ENCODE measurements at regions not wholly inside any gene's neighbourhood (a gene's known extent, or its start where the extent isn't known, plus 50 kb on each side); places are given as distances from the start of the nearest gene placed in this dataset.

- Histone ChIP-seq H3K27ac (ENCODE audit: low read length) (no peak overlapping the region), H3K4me1 (ENCODE audit: low read length) (peaks cover 9% of the 10 kb centered on the region; the same call in 1 of the 2 replicates), H3K79me2 (ENCODE audit: low read length) (no peaks in the 10 kb centered on the region), H3K4me2 (ENCODE audit: low read length) (peak overlapping the region; percentile 12), H4K20me1 (ENCODE audit: insufficient read depth, low read length) (no peaks in the 10 kb centered on the region), H3K27me3 (ENCODE audit: low read depth, low read length) (peaks cover 14% of the 10 kb centered on the region; the same call in 1 of the 2 replicates), H3K36me3 (replicated peaks; ENCODE audit: low read depth, low read length) (no peaks in the 10 kb centered on the region), H2AFZ (ENCODE audit: low read depth, low read length) (no peak overlapping the region), H3K9me3 (ENCODE audit: insufficient read depth, low read length) (no peaks in the 10 kb centered on the region), H3K9ac (ENCODE audit: low read length) (no peak overlapping the region), H3K4me3 (ENCODE audit: low read length) (no peak overlapping the region)
- TF ChIP-seq CTCF (IDR thresholded peaks at IDR 0.05; ENCODE audit: low read depth, low read length) (peak; percentile 83), EZH2phosphoT487 (IDR thresholded peaks at IDR 0.05; ENCODE audit: low read depth) (no peak)
These were observed 63.5 kb upstream of the SSX2IP start for GRCh38 chr1:84753516-84754385.

GRCh38 chr1:84750110-84750730 lies 60.0 kb upstream of the SSX2IP start:
- peaks cover 19% of the 10 kb centered on the region; the same call in 1 of the 2 replicates for H3K27me3 ChIP-seq (ENCODE audit: low read depth, low read length)
- H3K79me2 ChIP-seq (ENCODE audit: low read length): no peaks in the 10 kb centered on the region
- H3K27ac ChIP-seq (ENCODE audit: low read length): no peak overlapping the region
- H3K4me1 ChIP-seq (ENCODE audit: low read length): peaks cover 9% of the 10 kb centered on the region; the same call in 1 of the 2 replicates
- no peaks in the 10 kb centered on the region for H4K20me1 ChIP-seq (ENCODE audit: insufficient read depth, low read length)
- no peak overlapping the region for H3K4me2 ChIP-seq (ENCODE audit: low read length)
- H3K36me3 ChIP-seq (replicated peaks; ENCODE audit: low read depth, low read length): no peaks in the 10 kb centered on the region
- no peak overlapping the region for H2AFZ ChIP-seq (ENCODE audit: low read depth, low read length)
- no peak overlapping the region for H3K4me3 ChIP-seq (ENCODE audit: low read length)
- H3K9me3 ChIP-seq (ENCODE audit: insufficient read depth, low read length): no peaks in the 10 kb centered on the region
- TF ChIP-seq EZH2phosphoT487 (IDR thresholded peaks at IDR 0.05; ENCODE audit: low read depth) (no peak), CTCF (IDR thresholded peaks at IDR 0.05; ENCODE audit: low read depth, low read length) (no peak)
- H3K9ac ChIP-seq (ENCODE audit: low read length): no peak overlapping the region

- Histone ChIP-seq H3K27me3 (ENCODE audit: low read depth, low read length) (peaks cover 19% of the 10 kb centered on the region; the same call in 1 of the 2 replicates), H3K27ac (ENCODE audit: low read length) (no peak overlapping the region), H2AFZ (ENCODE audit: low read depth, low read length) (no peak overlapping the region), H3K9ac (ENCODE audit: low read length) (no peak overlapping the region), H3K4me2 (ENCODE audit: low read length) (peak overlapping the region; percentile 11; the same call in 1 of the 2 replicates), H3K79me2 (ENCODE audit: low read length) (no peaks in the 10 kb centered on the region), H3K4me3 (ENCODE audit: low read length) (no peak overlapping the region), H3K4me1 (ENCODE audit: low read length) (peaks cover 9% of the 10 kb centered on the region; the same call in 1 of the 2 replicates), H3K36me3 (replicated peaks; ENCODE audit: low read depth, low read length) (no peaks in the 10 kb centered on the region), H3K9me3 (ENCODE audit: insufficient read depth, low read length) (no peaks in the 10 kb centered on the region), H4K20me1 (ENCODE audit: insufficient read depth, low read length) (no peaks in the 10 kb centered on the region)
- TF ChIP-seq CTCF (IDR thresholded peaks at IDR 0.05; ENCODE audit: low read depth, low read length) (no peak), EZH2phosphoT487 (IDR thresholded peaks at IDR 0.05; ENCODE audit: low read depth) (no peak)
These were observed 59.2 kb upstream of the SSX2IP start for GRCh38 chr1:84749427-84749826.

GRCh38 chr1:84748364-84748763 lies 58.1 kb upstream of the SSX2IP start:
- Histone ChIP-seq H4K20me1 (ENCODE audit: insufficient read depth, low read length) (no peaks in the 10 kb centered on the region), H3K9ac (ENCODE audit: low read length) (no peak overlapping the region), H3K36me3 (replicated peaks; ENCODE audit: low read depth, low read length) (no peaks in the 10 kb centered on the region), H3K27ac (ENCODE audit: low read length) (no peak overlapping the region), H2AFZ (ENCODE audit: low read depth, low read length) (no peak overlapping the region), H3K4me1 (ENCODE audit: low read length) (peaks cover 8% of the 10 kb centered on the region; the same call in 1 of the 2 replicates), H3K79me2 (ENCODE audit: low read length) (no peaks in the 10 kb centered on the region), H3K4me3 (ENCODE audit: low read length) (no peak overlapping the region), H3K4me2 (ENCODE audit: low read length) (no peak overlapping the region), H3K9me3 (ENCODE audit: insufficient read depth, low read length) (no peaks in the 10 kb centered on the region), H3K27me3 (ENCODE audit: low read depth, low read length) (peaks cover 19% of the 10 kb centered on the region; the same call in 1 of the 2 replicates)
- TF ChIP-seq EZH2phosphoT487 (IDR thresholded peaks at IDR 0.05; ENCODE audit: low read depth) (no peak), CTCF (IDR thresholded peaks at IDR 0.05; ENCODE audit: low read depth, low read length) (no peak)

Data from OCI-LY3 (cell line).